Natural killer cell (primary cell): ENCODE measurements at regions not wholly inside any gene's neighbourhood (a gene's known extent, or its start where the extent isn't known, plus 50 kb on each side); places are given as distances from the start of the nearest gene placed in this dataset.
"Not testable (repeated sequence)": the region's sequence is repeated elsewhere in the genome, so short reads cannot be mapped to it uniquely, and the experiment has no call there.

Source experiments
- ATAC-seq, 3 donors: fragments of 150-1000 bp in 2 of 3; fragments of 200-7000 bp in 1 of 3; cut with Tn5 transposase; 1 replicate in 1 of 3; 2 replicates in 2 of 3; pipeline ENCODE4 v1.10.0; 2021; ENCODE audit warnings: mild to moderate bottlenecking in 2 of 3, moderate library complexity in 2 of 3
- DNase-seq, 2 donors: peaks; one replicate each; pipeline versions ENCODE4 v3.0.0 to v3.0.0-alpha.2; 2013 to 2021; ENCODE audit warnings: mixed read lengths in 1 of 2
- H3K27ac ChIP-seq: one replicate; pipeline ENCODE4 v1.5.1; 2013; ENCODE audit warnings: mild to moderate bottlenecking, low read length
- H3K27me3 ChIP-seq: one replicate; pipeline ENCODE4 v1.6.1; 2013; ENCODE audit warnings: low read length; ENCODE audit not compliant: control insufficient read depth, insufficient read depth
- H3K36me3 ChIP-seq: one replicate; pipeline ENCODE4 v1.6.1; 2013; ENCODE audit warnings: low read length; ENCODE audit not compliant: control insufficient read depth, insufficient read depth
- H3K4me1 ChIP-seq: one replicate; pipeline ENCODE4 v1.6.1; 2013; ENCODE audit warnings: low read length; ENCODE audit not compliant: control insufficient read depth, insufficient read depth
- H3K4me3 ChIP-seq: one replicate; pipeline ENCODE4 v1.5.1; 2013; ENCODE audit warnings: low read length
- H3K9me3 ChIP-seq: one replicate; pipeline ENCODE4 v1.6.1; 2013; ENCODE audit warnings: low read length; ENCODE audit not compliant: control insufficient read depth, insufficient read depth
- H3K27ac Mint-ChIP-seq, 2 donors: one replicate each; pipeline ENCODE4 v1.8.0; 2022; ENCODE audit warnings: mild to moderate bottlenecking in 2 of 2, mixed read lengths in 2 of 2, moderate library complexity in 1 of 2
- H3K27me3 Mint-ChIP-seq, 2 donors: one replicate each; pipeline ENCODE4 v1.8.0; 2022; ENCODE audit warnings: low read depth in 2 of 2, mixed read lengths in 2 of 2
- H3K36me3 Mint-ChIP-seq: one replicate; pipeline ENCODE4 v1.8.0; 2022; ENCODE audit warnings: mixed read lengths
- H3K4me1 Mint-ChIP-seq, 2 donors: one replicate each; pipeline ENCODE4 v1.8.0; 2022; ENCODE audit warnings: mixed read lengths in 2 of 2
- H3K4me3 Mint-ChIP-seq: one replicate; pipeline ENCODE4 v1.8.0; 2022; ENCODE audit warnings: mild to moderate bottlenecking, moderate library complexity, mixed read lengths
- H3K9me3 Mint-ChIP-seq, 2 donors: one replicate each; pipeline ENCODE4 v1.8.0; 2022; ENCODE audit warnings: mixed read lengths in 2 of 2
- CTCF ChIP-seq: fragments of 200-600 bp; IDR thresholded peaks from one replicate; pipeline ENCODE4 v1.8.0; 2022; ENCODE audit warnings: antibody characterized with exemption
- WGBS: methylation state at CpG from one replicate; pipeline ENCODE4 v1.1.7; 2013; ENCODE audit warnings: missing lambda C conversion rate; ENCODE audit not compliant: insufficient coverage; 5-methylcytosine and 5-hydroxymethylcytosine counted together
- intact Hi-C: fragments of 100-400 bp; cut with micrococcal nuclease; formaldehyde crosslinking; loops from one replicate; pipeline ENCODE4 v1.14.2; 2022

GRCh38 chr20:22851679-22852346 lies 183.3 kb upstream of the SSTR4 start:
- H3K36me3 ChIP-seq, H3K9me3 ChIP-seq, H3K4me1 ChIP-seq, H3K36me3 Mint-ChIP-seq, intact Hi-C loops, H3K27ac ChIP-seq, H3K4me3 ChIP-seq, H3K27me3 ChIP-seq, DNase-seq, H3K27ac Mint-ChIP-seq, H3K4me1 Mint-ChIP-seq, H3K9me3 Mint-ChIP-seq, H3K4me3 Mint-ChIP-seq: not testable (repeated sequence)
- TF ChIP-seq CTCF = peak; percentile 43
- 46% methylated on average over 3 of the region's 3 CpGs for WGBS
- H3K27me3 Mint-ChIP-seq = peaks cover 8 to 28% of the 10 kb centered on the region in 2 donors
- peak in 1 of 3 donors; percentile 38 for ATAC-seq

GRCh38 chr20:22861231-22861980 lies 173.7 kb upstream of the SSTR4 start:
- H3K4me3 Mint-ChIP-seq = no peak overlapping the region
- no peaks in the 10 kb centered on the region for H3K9me3 Mint-ChIP-seq
- no peak overlapping the region for H3K27ac ChIP-seq

GRCh38 chr20:22861990-22862389 lies 173.1 kb upstream of the SSTR4 start:
- H3K9me3 ChIP-seq = no peaks in the 10 kb centered on the region
- no peak for TF ChIP-seq CTCF
- H3K27ac ChIP-seq = no peak overlapping the region
- no peak overlapping the region for H3K4me3 ChIP-seq
- DNase-seq (no peak), ATAC-seq (no peak)
- H3K27me3 ChIP-seq = no peaks in the 10 kb centered on the region
- intact Hi-C loops = no loop called here
- 89% methylated on average over 10 of the region's 10 CpGs for WGBS
- Mint-ChIP-seq H3K27ac (no peak overlapping the region), H3K9me3 (no peaks in the 10 kb centered on the region), H3K36me3 (no peaks in the 10 kb centered on the region), H3K4me3 (no peak overlapping the region), H3K27me3 (peaks cover 4 to 14% of the 10 kb centered on the region in 2 donors), H3K4me1 (no peaks in the 10 kb centered on the region)
- no peaks in the 10 kb centered on the region for H3K36me3 ChIP-seq
- H3K4me1 ChIP-seq = no peaks in the 10 kb centered on the region

More at GRCh38 chr20:22861231-22861980, 173.7 kb upstream of the SSTR4 start:
- WGBS = 94% methylated on average over 11 of the region's 11 CpGs
- H3K27me3 Mint-ChIP-seq = peaks cover 4 to 8% of the 10 kb centered on the region in 2 donors
- Histone ChIP-seq H3K27me3 (no peaks in the 10 kb centered on the region), H3K36me3 (no peaks in the 10 kb centered on the region), H3K9me3 (no peaks in the 10 kb centered on the region), H3K4me1 (no peaks in the 10 kb centered on the region), H3K4me3 (no peak overlapping the region)
- H3K27ac Mint-ChIP-seq = no peak overlapping the region
- no peak for ATAC-seq
- intact Hi-C loops = no loop called here
- TF ChIP-seq CTCF = no peak
- no peak for DNase-seq
- H3K36me3 Mint-ChIP-seq = no peaks in the 10 kb centered on the region
- no peaks in the 10 kb centered on the region for H3K4me1 Mint-ChIP-seq
